ENCODE measurements at regions not wholly inside any gene's neighbourhood (a gene's known extent, or its start where the extent isn't known, plus 50 kb on each side); places are given as distances from the start of the nearest gene placed in this dataset.

GRCh38 chr17:68108313-68109000 lies 72.9 kb downstream of the KPNA2 start:
- TF ChIP-seq CTCF (conservative IDR thresholded peaks at IDR 0.05 in 1 of 2, IDR thresholded peaks at IDR 0.05 in 1 of 2; ENCODE audit: low read depth in 1 of 2, low read length in 2 of 2), result no peak
- no peak for TF ChIP-seq EZH2 (IDR thresholded peaks at IDR 0.05; ENCODE audit: low read length, missing control alignments)

All from fibroblast of lung (primary cell).